ENCODE measurements at regions not wholly inside any gene's neighbourhood (a gene's known extent, or its start where the extent isn't known, plus 50 kb on each side); places are given as distances from the start of the nearest gene placed in this dataset.

DNA sequence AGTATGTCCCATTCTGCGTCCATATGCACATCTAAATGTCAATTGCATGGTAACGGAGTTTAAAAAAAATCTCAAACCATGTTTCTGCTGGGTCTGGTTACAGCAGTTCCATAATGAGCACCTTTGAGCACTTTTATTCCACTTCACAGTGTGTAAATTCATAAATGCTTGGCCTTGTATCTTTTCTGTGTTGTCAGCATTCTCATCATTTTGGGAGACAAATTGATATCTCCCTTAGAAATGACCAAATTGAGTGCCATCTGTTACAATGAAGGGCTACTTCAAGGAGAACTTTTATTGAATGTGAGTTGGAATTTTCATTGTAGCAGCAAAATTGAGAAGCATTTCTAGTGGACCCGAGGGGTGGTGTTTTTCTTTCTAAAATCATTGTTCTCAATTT is 432.9 kb upstream of the PCDH9 start:
- intact Hi-C loops (cut with micrococcal nuclease) (no loop called here), in situ Hi-C loops (cut with MboI) (no loop called here)
- H3K27ac ChIP-seq (ENCODE audit: extremely low read depth, low read depth, low read length) = no peak overlapping the region
- H3K4me1 ChIP-seq (replicated peaks in 1 of 2; ENCODE audit: control insufficient read depth in 2 of 2, insufficient read depth in 2 of 2, low read length in 2 of 2) = no peaks in the 10 kb centered on the region
- no peak overlapping the region for H3K9ac ChIP-seq (ENCODE audit: insufficient read depth in 1 of 2, low read depth in 2 of 2, low read length in 2 of 2)
- no peak for ATAC-seq
- no peak for DNase-seq (ENCODE audit: extremely low read depth in 1 of 4, low spot score in 3 of 4)
- H2AFZ ChIP-seq (ENCODE audit: low read depth, low read length) = no peak overlapping the region
- WGBS (ENCODE audit: insufficient coverage, low coverage, missing lambda C conversion rate) = 33% methylated on average over 2 of the region's 3 CpGs
- no peak for FAIRE-seq
- H3K9me3 ChIP-seq (replicated peaks; ENCODE audit: control insufficient read depth, insufficient read depth, low read depth, low read length) = no peaks in the 10 kb centered on the region
- H3K4me2 ChIP-seq (ENCODE audit: insufficient read depth, low read length) = no peak overlapping the region
- no TSS peak for BruUV-seq (replicated peaks)
- no peaks in the 10 kb centered on the region for H3K79me2 ChIP-seq (ENCODE audit: control insufficient read depth, insufficient read depth, low read length)
- no peaks in the 10 kb centered on the region for H3K9me1 ChIP-seq (ENCODE audit: control insufficient read depth, insufficient read depth, low read length)
- H4K20me1 ChIP-seq (replicated peaks; ENCODE audit: control insufficient read depth, insufficient read depth, low read length) = no peaks in the 10 kb centered on the region
- H3K36me3 ChIP-seq (ENCODE audit: control insufficient read depth, insufficient read depth, low read length) = no peaks in the 10 kb centered on the region
- ChIA-PET POLR2A (no interaction called here), CTCF (ENCODE audit: low intra/inter-chr PET ratio) (no interaction called here)
- TF ChIP-seq PTBP1 (IDR thresholded peaks at IDR 0.05; ENCODE audit: low read depth, low read length) = no peak
- TF ChIP-seq, protein P1, sequence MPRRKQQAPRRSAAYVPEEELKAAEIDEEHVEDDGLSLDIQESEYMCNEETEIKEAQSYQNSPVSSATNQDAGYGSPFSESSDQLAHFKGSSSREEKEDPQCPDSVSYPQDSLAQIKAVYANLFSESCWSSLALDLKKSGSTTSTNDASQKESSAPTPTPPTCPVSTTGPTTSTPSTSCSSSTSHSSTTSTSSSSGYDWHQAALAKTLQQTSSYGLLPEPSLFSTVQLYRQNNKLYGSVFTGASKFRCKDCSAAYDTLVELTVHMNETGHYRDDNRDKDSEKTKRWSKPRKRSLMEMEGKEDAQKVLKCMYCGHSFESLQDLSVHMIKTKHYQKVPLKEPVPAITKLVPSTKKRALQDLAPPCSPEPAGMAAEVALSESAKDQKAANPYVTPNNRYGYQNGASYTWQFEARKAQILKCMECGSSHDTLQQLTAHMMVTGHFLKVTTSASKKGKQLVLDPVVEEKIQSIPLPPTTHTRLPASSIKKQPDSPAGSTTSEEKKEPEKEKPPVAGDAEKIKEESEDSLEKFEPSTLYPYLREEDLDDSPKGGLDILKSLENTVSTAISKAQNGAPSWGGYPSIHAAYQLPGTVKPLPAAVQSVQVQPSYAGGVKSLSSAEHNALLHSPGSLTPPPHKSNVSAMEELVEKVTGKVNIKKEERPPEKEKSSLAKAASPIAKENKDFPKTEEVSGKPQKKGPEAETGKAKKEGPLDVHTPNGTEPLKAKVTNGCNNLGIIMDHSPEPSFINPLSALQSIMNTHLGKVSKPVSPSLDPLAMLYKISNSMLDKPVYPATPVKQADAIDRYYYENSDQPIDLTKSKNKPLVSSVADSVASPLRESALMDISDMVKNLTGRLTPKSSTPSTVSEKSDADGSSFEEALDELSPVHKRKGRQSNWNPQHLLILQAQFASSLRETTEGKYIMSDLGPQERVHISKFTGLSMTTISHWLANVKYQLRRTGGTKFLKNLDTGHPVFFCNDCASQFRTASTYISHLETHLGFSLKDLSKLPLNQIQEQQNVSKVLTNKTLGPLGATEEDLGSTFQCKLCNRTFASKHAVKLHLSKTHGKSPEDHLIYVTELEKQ (CRISPR knock-in tag; IDR thresholded peaks at IDR 0.05) = no peak
- no peak for TF ChIP-seq ZNF696 (CRISPR knock-in tag; conservative IDR thresholded peaks at IDR 0.05)
- TF ChIP-seq GABPB1 (CRISPR knock-in tag; IDR thresholded peaks at IDR 0.05) = no peak
- TF ChIP-seq CXXC5 (CRISPR knock-in tag; IDR thresholded peaks at IDR 0.05) = no peak
- no peak overlapping the region for H3K4me3 ChIP-seq
- no peaks in the 10 kb centered on the region for H3K27me3 ChIP-seq (ENCODE audit: control insufficient read depth in 2 of 2, insufficient read depth in 2 of 2, low read length in 2 of 2)

All from K562 (cell line).